Body of pancreas (tissue), 4 donors: ENCODE measurements at regions not wholly inside any gene's neighbourhood (a gene's known extent, or its start where the extent isn't known, plus 50 kb on each side); places are given as distances from the start of the nearest gene placed in this dataset.

Source experiments
- ATAC-seq: fragments of 150-250 bp; one replicate; pipeline ENCODE4 v1.9.1; 2016
- DNase-seq, 4 donors: peaks; one replicate each; pipeline ENCODE4 v3.0.0-alpha.2; 2019
- H3K27ac ChIP-seq, 4 donors: fragments of 200-600 bp; sonication (generic); 1 replicate in 3 of 4; 2 replicates in 1 of 4; pipeline versions ENCODE4 v1.5.1 to v1.6.1; 2016 to 2019; ENCODE audit warnings: mild to moderate bottlenecking in 1 of 4, mixed read lengths in 1 of 4, moderate library complexity in 1 of 4
- H3K27me3 ChIP-seq, 2 donors: fragments of 200-600 bp; sonication (generic); one replicate each; pipeline ENCODE4 v1.6.0; 2016; ENCODE audit warnings: mild to moderate bottlenecking in 1 of 2
- H3K36me3 ChIP-seq, 2 donors: fragments of 200-600 bp; sonication (generic); replicated peaks in 1 of 2; 2 replicates each; pipeline ENCODE4 v1.5.1; 2016; ENCODE audit warnings: low read depth in 2 of 2; ENCODE audit not compliant: insufficient read depth in 1 of 2
- H3K4me1 ChIP-seq: fragments of 200-600 bp; sonication (generic); one replicate; pipeline ENCODE4 v1.6.0; 2016
- H3K4me3 ChIP-seq, 2 donors: fragments of 200-600 bp; sonication (generic); 1 replicate in 1 of 2; 2 replicates in 1 of 2; pipeline ENCODE4 v1.5.1; 2016 to 2019
- H3K9me3 ChIP-seq, 3 donors: fragments of 200-600 bp; sonication (generic); 1 replicate in 2 of 3; 2 replicates in 1 of 3; pipeline ENCODE4 v1.5.1; 2016
- CTCF ChIP-seq, 7 experiments: fragments of 450-650 bp in 4 of 7; fragments of 200-600 bp in 3 of 7; sonication (generic) in 3 of 7; IDR thresholded peaks; one replicate each; pipeline ENCODE4 v1.5.1; 2016 to 2019; ENCODE audit warnings: antibody characterized with exemption in 7 of 7
- POLR2A ChIP-seq, 3 donors: fragments of 450-650 bp; IDR thresholded peaks; one replicate each; pipeline ENCODE4 v1.6.1; 2016; ENCODE audit warnings: antibody characterized with exemption in 3 of 3, mild to moderate bottlenecking in 2 of 3
- WGBS, 2 donors: methylation state at CpG; one replicate each; pipeline ENCODE4 v1.1.5; 2017; 5-methylcytosine and 5-hydroxymethylcytosine counted together
- intact Hi-C: fragments of 100-400 bp; cut with DNase I; formaldehyde crosslinking; loops from one replicate; pipeline ENCODE4 v1.15.1; 2023

- Histone ChIP-seq H3K4me3 (no peak overlapping the region), H3K27me3 (no peaks in the 10 kb centered on the region), H3K4me1 (no peaks in the 10 kb centered on the region), H3K36me3 (no peaks in the 10 kb centered on the region), H3K27ac (no peak overlapping the region), H3K9me3 (no peaks in the 10 kb centered on the region)
- WGBS, 2 donors: 98 to 100% methylated on average over 1 of the region's 1 CpG
- ATAC-seq (no peak), DNase-seq (no peak)
- TF ChIP-seq POLR2A (IDR thresholded peaks at IDR 0.05) (no peak), CTCF (IDR thresholded peaks at IDR 0.05) (no peak)
- intact Hi-C loops: no loop called here
Measured at GRCh38 chr1:191305370-191305769, 827.7 kb upstream of the BRINP3 start.

GRCh38 chr1:191306916-191307315 lies 829.3 kb upstream of the BRINP3 start:
- no peak overlapping the region for H3K27ac ChIP-seq
- H3K36me3 ChIP-seq: no peaks in the 10 kb centered on the region
- 90 to 92% methylated on average over 7 of the region's 7 CpGs for WGBS, 2 donors
- ATAC-seq: no peak
- TF ChIP-seq CTCF (IDR thresholded peaks at IDR 0.05) (no peak), POLR2A (IDR thresholded peaks at IDR 0.05) (no peak)
- no peaks in the 10 kb centered on the region for H3K4me1 ChIP-seq
- no peaks in the 10 kb centered on the region for H3K9me3 ChIP-seq
- no peak for DNase-seq
- intact Hi-C loops: no loop called here
- H3K4me3 ChIP-seq: no peak overlapping the region
- H3K27me3 ChIP-seq: no peaks in the 10 kb centered on the region

- DNase-seq: peak in 1 of 4 donors; percentile 19
- TF ChIP-seq CTCF (IDR thresholded peaks at IDR 0.05) (no peak), POLR2A (IDR thresholded peaks at IDR 0.05) (no peak)
- intact Hi-C loops: no loop called here
- H3K27me3 ChIP-seq: no peaks in the 10 kb centered on the region
- no peaks in the 10 kb centered on the region for H3K9me3 ChIP-seq
- H3K36me3 ChIP-seq: no peaks in the 10 kb centered on the region
- no peak overlapping the region for H3K4me3 ChIP-seq
- 56 to 65% methylated on average over 2 of the region's 2 CpGs for WGBS, 2 donors
- no peak for ATAC-seq
- no peak overlapping the region for H3K27ac ChIP-seq
- no peaks in the 10 kb centered on the region for H3K4me1 ChIP-seq
Measured at GRCh38 chr1:191320062-191320461, 838.2 kb upstream of the RGS18 start.

- Histone ChIP-seq H3K4me1 (no peaks in the 10 kb centered on the region), H3K9me3 (no peaks in the 10 kb centered on the region), H3K4me3 (no peak overlapping the region), H3K36me3 (no peaks in the 10 kb centered on the region), H3K27ac (no peak overlapping the region), H3K27me3 (no peaks in the 10 kb centered on the region)
- TF ChIP-seq CTCF (IDR thresholded peaks at IDR 0.05): no peak
- no peak for TF ChIP-seq POLR2A (IDR thresholded peaks at IDR 0.05)
- intact Hi-C loops: no loop called here
- DNase-seq: no peak
- 70 to 75% methylated on average over 4 of the region's 4 CpGs for WGBS, 2 donors
- no peak for ATAC-seq
Measured at GRCh38 chr1:191327868-191328267, 830.4 kb upstream of the RGS18 start.

GRCh38 chr1:191343816-191344215 lies 814.4 kb upstream of the RGS18 start:
- Histone ChIP-seq H3K9me3 (no peaks in the 10 kb centered on the region), H3K36me3 (no peaks in the 10 kb centered on the region), H3K27ac (no peak overlapping the region), H3K4me1 (no peaks in the 10 kb centered on the region), H3K4me3 (no peak overlapping the region), H3K27me3 (no peaks in the 10 kb centered on the region)
- intact Hi-C loops: no loop called here
- WGBS, 2 donors: 33 to 52% methylated on average over 1 of the region's 1 CpG
- TF ChIP-seq CTCF (IDR thresholded peaks at IDR 0.05): no peak
- no peak for TF ChIP-seq POLR2A (IDR thresholded peaks at IDR 0.05)
- ATAC-seq (no peak), DNase-seq (no peak)
